GM12875 (cell line): ENCODE measurements at regions not wholly inside any gene's neighbourhood (a gene's known extent, or its start where the extent isn't known, plus 50 kb on each side); places are given as distances from the start of the nearest gene placed in this dataset.

Source experiments
- H3K4me3 ChIP-seq: one replicate; pipeline ENCODE4 v1.5.1; 2011; ENCODE audit warnings: low read depth, low read length, control low read depth
- CTCF ChIP-seq: IDR thresholded peaks from 2 replicates; pipeline ENCODE4 v1.5.1; 2011; ENCODE audit warnings: low read depth, mild to moderate bottlenecking, control low read depth, inconsistent platforms, low read length, moderate library complexity, borderline replicate concordance; ENCODE audit not compliant: insufficient read depth

GRCh38 chr11:23687991-23688390, 808.9 kb upstream of the LUZP2 start:
- H3K4me3 ChIP-seq, result no peak overlapping the region
- TF ChIP-seq CTCF, result no peak

GRCh38 chr11:23688411-23688810, 808.4 kb upstream of the LUZP2 start:
- H3K4me3 ChIP-seq, result no peak overlapping the region
- no peak for TF ChIP-seq CTCF

GRCh38 chr11:23688835-23689234, 808.0 kb upstream of the LUZP2 start:
- H3K4me3 ChIP-seq, result no peak overlapping the region
- no peak for TF ChIP-seq CTCF

GRCh38 chr11:23696688-23697415, 800.0 kb upstream of the LUZP2 start:
- TF ChIP-seq CTCF, result no peak
- H3K4me3 ChIP-seq, result no peak overlapping the region

- no peak for TF ChIP-seq CTCF
- no peak overlapping the region for H3K4me3 ChIP-seq
Measured at GRCh38 chr11:23704183-23704582, 792.7 kb upstream of the LUZP2 start.

- no peak for TF ChIP-seq CTCF
- no peak overlapping the region for H3K4me3 ChIP-seq
Measured at GRCh38 chr11:23711981-23712380, 784.9 kb upstream of the LUZP2 start.

GRCh38 chr11:23719016-23719415, 777.8 kb upstream of the LUZP2 start:
- no peak for TF ChIP-seq CTCF
- no peak overlapping the region for H3K4me3 ChIP-seq
